ENCODE measurements at regions not wholly inside any gene's neighbourhood (a gene's known extent, or its start where the extent isn't known, plus 50 kb on each side); places are given as distances from the start of the nearest gene placed in this dataset.
"Not testable (repeated sequence)": the region's sequence is repeated elsewhere in the genome, so short reads cannot be mapped to it uniquely, and the experiment has no call there.

GRCh38 chr7:142434666-142435167 lies 176.9 kb upstream of the PRSS58 start:
- dilution Hi-C loops (cut with MboI; ENCODE audit: extremely low pct_ligation_motif_present, low sequenced_read_pairs), result no loop called here
- H4K20me1 ChIP-seq (ENCODE audit: control insufficient read depth, extremely low read depth, insufficient read depth, low read length), result no peaks in the 10 kb centered on the region
- H2AFZ ChIP-seq (ENCODE audit: control insufficient read depth, low read length), result no peak overlapping the region
- no peaks in the 10 kb centered on the region for H3K9me3 ChIP-seq (ENCODE audit: control insufficient read depth, low read depth, low read length)
- DNase-seq (ENCODE audit: low read depth, low spot score), result no peak
- TF ChIP-seq EZH2 (IDR thresholded peaks at IDR 0.05; ENCODE audit: low read length), result no peak
- TF ChIP-seq CTCF (optimal IDR thresholded peaks at IDR 0.05 in 1 of 3, IDR thresholded peaks at IDR 0.05 in 1 of 3, conservative IDR thresholded peaks at IDR 0.05 in 1 of 3; ENCODE audit: extremely low read depth in 1 of 3, insufficient read depth in 2 of 3, low read length in 3 of 3), result no peak
- H3K9ac ChIP-seq (ENCODE audit: control insufficient read depth, extremely low read depth, insufficient read depth, low read length), result no peak overlapping the region
- no peaks in the 10 kb centered on the region for H3K36me3 ChIP-seq (ENCODE audit: control insufficient read depth in 2 of 2, extremely low read depth in 1 of 2, insufficient read depth in 2 of 2, low read length in 2 of 2)
- no peak overlapping the region for H3K4me2 ChIP-seq (ENCODE audit: control insufficient read depth, extremely low read depth, insufficient read depth, low read depth, low read length)
- no peaks in the 10 kb centered on the region for H3K9me1 ChIP-seq (ENCODE audit: control insufficient read depth, extremely low read depth, insufficient read depth, low read length)
- H3K79me2 ChIP-seq (ENCODE audit: control insufficient read depth, insufficient read depth, low read length), result no peaks in the 10 kb centered on the region
- H3K27me3 ChIP-seq (ENCODE audit: control insufficient read depth, extremely low read depth, insufficient read depth, low read length), result no peaks in the 10 kb centered on the region
- H3K4me1 ChIP-seq (ENCODE audit: control insufficient read depth, extremely low read depth, insufficient read depth, low read length), result peaks cover 8% of the 10 kb centered on the region
- H3K27ac ChIP-seq (ENCODE audit: control insufficient read depth, insufficient read depth, low read length), result no peak overlapping the region
- no peak overlapping the region for H3K4me3 ChIP-seq (ENCODE audit: control insufficient read depth in 2 of 3, extremely low read depth in 1 of 3, insufficient read depth in 2 of 3, low read depth in 1 of 3, low read length in 3 of 3)
- no peak for FAIRE-seq

GRCh38 chr7:142434133-142434532 lies 176.3 kb upstream of the PRSS58 start:
- H2AFZ ChIP-seq (ENCODE audit: control insufficient read depth, low read length); H3K4me3 ChIP-seq (ENCODE audit: control insufficient read depth in 2 of 3, extremely low read depth in 1 of 3, insufficient read depth in 2 of 3, low read depth in 1 of 3, low read length in 3 of 3); FAIRE-seq; H3K4me1 ChIP-seq (ENCODE audit: control insufficient read depth, extremely low read depth, insufficient read depth, low read length); H3K79me2 ChIP-seq (ENCODE audit: control insufficient read depth, insufficient read depth, low read length); H3K9ac ChIP-seq (ENCODE audit: control insufficient read depth, extremely low read depth, insufficient read depth, low read length); dilution Hi-C loops (cut with MboI; ENCODE audit: extremely low pct_ligation_motif_present, low sequenced_read_pairs); H3K36me3 ChIP-seq (ENCODE audit: control insufficient read depth in 2 of 2, extremely low read depth in 1 of 2, insufficient read depth in 2 of 2, low read length in 2 of 2); H3K4me2 ChIP-seq (ENCODE audit: control insufficient read depth, extremely low read depth, insufficient read depth, low read depth, low read length); H3K9me1 ChIP-seq (ENCODE audit: control insufficient read depth, extremely low read depth, insufficient read depth, low read length); H3K27me3 ChIP-seq (ENCODE audit: control insufficient read depth, extremely low read depth, insufficient read depth, low read length); H4K20me1 ChIP-seq (ENCODE audit: control insufficient read depth, extremely low read depth, insufficient read depth, low read length); H3K9me3 ChIP-seq (ENCODE audit: control insufficient read depth, low read depth, low read length); DNase-seq (ENCODE audit: low read depth, low spot score); H3K27ac ChIP-seq (ENCODE audit: control insufficient read depth, insufficient read depth, low read length): not testable (repeated sequence)

- dilution Hi-C loops (cut with MboI; ENCODE audit: extremely low pct_ligation_motif_present, low sequenced_read_pairs), result no loop called here
- FAIRE-seq, result no peak
- Histone ChIP-seq H3K27ac (ENCODE audit: control insufficient read depth, insufficient read depth, low read length) (no peak overlapping the region), H3K9me3 (ENCODE audit: control insufficient read depth, low read depth, low read length) (no peaks in the 10 kb centered on the region), H3K27me3 (ENCODE audit: control insufficient read depth, extremely low read depth, insufficient read depth, low read length) (no peaks in the 10 kb centered on the region), H3K79me2 (ENCODE audit: control insufficient read depth, insufficient read depth, low read length) (no peaks in the 10 kb centered on the region), H3K4me2 (ENCODE audit: control insufficient read depth, extremely low read depth, insufficient read depth, low read depth, low read length) (no peak overlapping the region), H3K9me1 (ENCODE audit: control insufficient read depth, extremely low read depth, insufficient read depth, low read length) (no peaks in the 10 kb centered on the region), H4K20me1 (ENCODE audit: control insufficient read depth, extremely low read depth, insufficient read depth, low read length) (no peaks in the 10 kb centered on the region), H3K4me1 (ENCODE audit: control insufficient read depth, extremely low read depth, insufficient read depth, low read length) (peaks cover 2% of the 10 kb centered on the region), H3K36me3 (ENCODE audit: control insufficient read depth in 2 of 2, extremely low read depth in 1 of 2, insufficient read depth in 2 of 2, low read length in 2 of 2) (no peaks in the 10 kb centered on the region), H2AFZ (ENCODE audit: control insufficient read depth, low read length) (no peak overlapping the region), H3K9ac (ENCODE audit: control insufficient read depth, extremely low read depth, insufficient read depth, low read length) (no peak overlapping the region), H3K4me3 (ENCODE audit: control insufficient read depth in 2 of 3, extremely low read depth in 1 of 3, insufficient read depth in 2 of 3, low read depth in 1 of 3, low read length in 3 of 3) (no peak overlapping the region)
- no peak for TF ChIP-seq CTCF (optimal IDR thresholded peaks at IDR 0.05 in 1 of 3, IDR thresholded peaks at IDR 0.05 in 1 of 3, conservative IDR thresholded peaks at IDR 0.05 in 1 of 3; ENCODE audit: extremely low read depth in 1 of 3, insufficient read depth in 2 of 3, low read length in 3 of 3)
- TF ChIP-seq EZH2 (IDR thresholded peaks at IDR 0.05; ENCODE audit: low read length), result no peak
- DNase-seq (ENCODE audit: low read depth, low spot score), result no peak
Measured at GRCh38 chr7:142432377-142432776, 174.5 kb upstream of the PRSS58 start.
